T-helper 2 cell treated with Interferon-gamma antibody and Interleukin-4, amounts not matched to agents 100 ng/mL and 5 ng/mL, for 36 hours (primary cell): ENCODE measurements at regions not wholly inside any gene's neighbourhood (a gene's known extent, or its start where the extent isn't known, plus 50 kb on each side); places are given as distances from the start of the nearest gene placed in this dataset.

Experiments
- intact Hi-C: fragments of 100-400 bp; cut with micrococcal nuclease; formaldehyde crosslinking; loops from one replicate; pipeline ENCODE4 v1.15.1; 2023

DNA sequence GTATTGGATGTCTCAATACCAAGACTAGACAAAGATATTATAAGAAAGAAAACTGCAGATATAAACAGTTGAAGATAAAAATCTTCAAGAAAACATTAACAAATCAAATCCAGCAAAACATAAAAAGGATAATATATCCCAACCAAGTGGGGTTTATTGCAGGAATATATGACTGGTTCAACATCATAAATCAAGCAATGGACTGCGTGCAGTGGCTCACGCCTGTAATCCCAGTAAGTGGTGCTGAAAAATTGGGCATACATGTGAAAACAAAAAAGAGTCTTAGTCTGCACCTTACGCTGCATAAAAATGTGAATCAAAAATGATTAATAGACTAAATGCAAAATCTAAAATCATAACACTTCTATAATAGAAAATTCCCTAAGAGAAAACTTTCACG, 112.9 kb upstream of the PDE4B start:
- intact Hi-C loops: no loop called here

DNA sequence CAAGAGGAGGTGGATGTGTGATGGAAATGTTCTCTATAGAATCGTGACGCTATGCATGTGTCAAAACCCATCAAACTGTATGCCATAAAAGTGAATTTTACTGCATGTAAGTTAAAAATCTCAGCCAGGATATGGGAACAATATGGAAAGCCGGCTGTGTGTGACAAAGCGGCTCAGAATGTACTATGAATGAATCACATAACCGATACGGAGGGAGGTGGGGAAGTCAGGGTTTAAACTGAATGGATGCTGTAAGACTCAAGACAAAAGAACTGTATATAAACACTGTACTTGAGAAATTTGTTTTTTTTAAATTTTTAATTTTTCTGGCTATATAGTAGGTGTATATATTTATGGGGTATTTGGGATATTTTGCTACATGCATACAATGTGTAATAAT, 111.6 kb upstream of the PDE4B start:
- intact Hi-C loops: no loop called here

DNA sequence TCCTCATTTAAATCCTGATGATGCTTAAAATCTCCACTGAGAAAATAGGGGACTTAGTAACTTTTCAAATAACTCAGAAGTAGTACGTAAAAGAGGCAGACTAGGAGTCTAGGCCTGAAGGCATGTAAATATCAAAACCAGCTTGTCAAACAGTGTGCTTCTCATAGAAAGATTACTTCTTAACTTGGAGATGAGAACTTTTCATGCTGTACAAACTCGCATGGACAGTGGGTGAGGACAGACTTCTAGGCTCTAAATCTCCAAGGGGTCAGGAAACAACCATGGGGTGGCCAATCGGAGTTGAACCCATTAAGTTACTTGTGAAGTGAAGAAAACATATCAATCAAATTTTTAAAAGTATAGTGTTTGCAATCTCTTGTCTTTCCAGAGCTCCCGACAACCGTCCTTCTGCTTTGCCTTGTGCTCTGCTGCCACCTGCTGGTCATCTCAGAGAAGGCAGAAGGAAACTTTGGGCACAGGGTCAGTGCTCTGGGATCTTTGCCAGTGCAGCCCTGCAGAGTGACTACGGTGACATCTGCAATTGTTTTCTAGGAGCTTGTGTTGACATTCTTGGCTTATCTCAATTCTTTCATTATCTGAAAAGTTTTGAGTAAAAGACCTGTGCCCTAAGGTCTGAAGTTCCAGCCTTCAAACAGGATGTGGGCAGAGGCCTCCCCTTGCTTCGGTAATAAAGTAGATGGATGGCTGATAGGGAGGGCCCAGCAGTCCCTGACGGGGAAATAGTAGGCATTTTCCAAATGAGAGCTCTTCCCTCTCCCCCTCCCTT, 105.1 kb upstream of the PDE4B start:
- intact Hi-C loops: loop anchor here (1.0 to 2.0 kb wide), 5 partner anchors 256 to 1001 kb away; no protein-coding TSS in a partner anchor

DNA sequence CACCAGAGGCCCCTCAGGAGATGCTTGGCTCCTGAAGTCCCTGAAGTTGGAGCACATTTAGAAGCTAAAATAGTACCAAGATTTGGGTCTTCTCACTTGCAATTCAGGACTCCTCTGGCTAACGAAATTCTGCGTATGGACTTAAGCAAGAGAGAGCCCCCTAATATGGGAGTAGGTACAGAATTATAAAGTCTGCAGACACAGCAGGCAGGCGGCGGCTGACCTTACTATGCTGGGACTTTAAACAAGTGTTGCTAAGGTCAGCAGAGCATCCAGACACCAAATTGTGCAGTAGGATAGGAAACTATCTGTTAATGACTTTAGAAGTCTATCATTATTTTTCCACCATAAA, 104.5 kb upstream of the PDE4B start:
- intact Hi-C loops: no loop called here

DNA sequence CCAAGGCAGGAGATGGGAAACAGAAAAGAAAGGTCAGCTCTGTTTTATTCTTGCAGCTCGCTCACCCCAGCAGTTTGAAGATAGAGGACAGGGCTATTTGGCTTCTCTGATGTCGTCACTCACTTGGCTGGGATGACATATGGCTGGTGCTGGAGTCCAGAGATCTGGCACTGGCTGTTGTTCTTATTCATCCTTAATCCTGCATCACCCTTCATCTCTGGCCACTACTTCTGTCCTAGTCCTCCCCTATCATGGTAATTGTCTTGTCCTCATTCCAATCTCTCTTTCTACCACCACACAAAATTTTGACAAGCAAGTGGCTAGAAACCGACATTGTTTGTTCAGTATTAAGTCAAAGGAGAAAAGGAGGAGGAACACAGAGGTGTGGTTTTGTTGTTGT, 103.8 kb upstream of the PDE4B start:
- intact Hi-C loops: no loop called here

DNA sequence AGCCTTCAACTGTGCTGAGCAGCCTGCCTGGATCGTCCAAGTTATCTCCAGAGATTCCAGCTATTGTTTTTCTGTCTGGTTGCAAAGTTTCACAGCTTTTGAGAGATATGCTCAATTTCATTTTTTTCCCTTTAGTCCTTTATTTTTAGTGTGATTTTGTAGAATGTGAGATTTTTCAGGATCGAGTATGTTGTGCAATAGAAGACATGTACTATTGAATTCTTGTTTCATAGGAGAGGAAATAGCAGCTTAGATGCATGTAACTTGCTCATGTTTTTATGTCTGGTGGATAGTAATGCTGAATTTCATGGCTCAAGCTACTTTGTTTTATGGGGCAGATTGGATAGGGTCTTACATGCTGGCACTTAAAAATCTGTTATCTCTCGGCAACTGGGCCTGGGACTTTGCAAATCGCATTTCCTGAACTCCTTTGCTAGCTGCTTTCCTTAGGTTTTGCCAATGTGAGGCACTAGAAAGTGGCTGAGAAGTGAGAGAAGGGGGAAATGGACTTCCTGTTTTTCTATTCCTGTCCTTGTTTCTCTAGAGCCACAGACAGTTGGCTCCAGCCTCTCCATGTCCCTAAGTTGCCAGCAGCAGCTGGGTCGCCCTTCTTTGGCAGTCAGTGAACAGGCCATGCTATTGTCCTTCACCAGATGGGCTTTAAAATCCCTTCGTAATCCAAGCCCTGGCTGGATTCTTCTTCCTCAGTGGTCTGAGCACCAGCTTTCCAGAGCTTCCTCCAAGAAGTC, 101.4 kb upstream of the PDE4B start:
- intact Hi-C loops: no loop called here

DNA sequence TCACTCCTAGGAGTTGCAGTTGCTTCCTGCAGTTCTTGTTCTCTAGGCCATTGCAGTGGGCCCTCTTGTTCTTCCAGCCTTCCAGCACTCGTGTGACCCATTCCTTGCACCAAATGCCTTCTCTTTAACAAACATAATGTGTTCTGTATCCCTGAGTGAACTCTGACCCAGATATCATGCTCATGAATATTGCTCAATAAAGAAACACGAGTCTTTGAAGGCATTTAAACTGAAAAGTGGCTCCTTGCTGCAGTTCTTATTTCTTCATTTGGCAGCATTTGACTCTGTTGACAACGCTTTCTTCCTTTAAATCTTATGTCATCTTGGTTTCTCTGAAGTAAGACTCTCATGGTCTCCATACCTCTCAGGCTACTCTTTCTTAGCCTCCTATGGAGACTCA, 100.7 kb upstream of the PDE4B start:
- intact Hi-C loops: no loop called here

DNA sequence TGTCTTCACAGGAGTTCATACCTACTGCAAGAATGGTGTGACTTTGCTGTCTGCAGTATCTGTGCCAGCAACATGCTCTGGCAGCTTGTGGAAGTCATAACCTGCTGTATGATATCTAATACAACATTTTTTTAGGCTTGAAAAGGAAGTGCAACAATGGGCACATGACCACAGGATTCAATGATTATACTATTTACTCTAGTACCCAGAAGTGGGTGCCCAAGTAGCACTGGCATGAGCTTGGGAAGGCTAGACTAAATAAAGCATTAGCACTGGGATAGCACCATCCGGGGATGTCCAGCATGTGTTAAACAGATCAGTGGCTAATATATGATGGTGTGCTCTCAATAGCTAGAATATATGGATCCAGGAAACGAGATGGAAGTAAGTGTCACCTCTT, 98.6 kb upstream of the PDE4B start:
- intact Hi-C loops: no loop called here

DNA sequence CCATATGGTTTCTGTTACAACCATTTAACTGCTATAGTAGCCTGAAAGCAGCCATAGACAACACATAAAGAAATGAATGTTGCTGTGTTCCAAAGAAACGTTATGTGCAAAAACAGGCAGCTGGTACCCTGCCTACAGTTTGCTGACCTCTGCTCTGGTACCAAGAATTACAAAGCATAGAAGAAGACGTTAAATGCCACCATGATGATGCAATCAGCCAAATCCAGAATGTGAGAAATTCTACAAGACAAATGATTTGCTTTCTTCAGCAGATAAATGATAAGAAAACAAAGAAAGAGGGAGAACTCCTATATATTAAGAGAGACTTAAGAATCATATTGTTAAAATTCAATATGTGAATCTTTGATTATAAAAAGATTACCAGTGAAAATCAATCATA, 97.8 kb upstream of the PDE4B start:
- intact Hi-C loops: no loop called here

DNA sequence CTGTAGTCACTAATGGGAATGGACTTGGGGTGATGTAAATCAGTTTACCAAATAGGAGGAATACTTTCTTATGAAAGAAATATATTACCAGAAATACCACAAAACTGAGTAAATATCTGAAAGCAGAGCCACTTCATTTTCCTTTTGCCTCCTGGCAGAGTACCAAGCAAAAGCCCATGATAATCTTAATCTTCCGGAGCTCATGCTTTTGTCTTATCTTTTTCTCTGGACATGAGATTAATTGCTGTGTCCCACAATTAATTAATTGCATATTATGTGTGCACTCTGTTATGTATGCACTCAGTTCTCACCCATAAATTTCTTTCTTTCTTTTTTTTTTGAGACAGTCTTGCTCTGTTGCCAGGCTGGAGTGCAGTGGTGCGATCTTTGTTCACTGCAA, 94.1 kb upstream of the PDE4B start:
- intact Hi-C loops: no loop called here

DNA sequence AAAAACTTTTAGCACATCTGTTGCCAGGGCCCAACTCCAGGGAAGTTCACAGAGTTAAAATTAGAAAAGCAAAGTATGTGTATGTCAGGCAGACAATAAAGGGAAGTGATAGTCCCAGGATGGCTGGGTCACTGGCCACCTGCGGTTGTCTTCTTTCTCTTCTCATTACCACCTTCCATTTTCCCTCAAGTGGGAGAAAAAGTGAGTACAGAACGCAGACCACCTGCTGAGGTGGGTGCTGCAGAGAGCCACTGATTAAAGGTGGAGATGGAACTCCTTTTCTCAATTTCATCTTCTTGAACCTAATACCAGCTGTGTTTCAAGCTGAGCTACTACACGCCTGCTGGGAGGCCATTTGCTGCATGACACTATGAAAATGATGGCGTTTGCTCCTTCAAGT, 88.8 kb upstream of the PDE4B start:
- intact Hi-C loops: no loop called here

DNA sequence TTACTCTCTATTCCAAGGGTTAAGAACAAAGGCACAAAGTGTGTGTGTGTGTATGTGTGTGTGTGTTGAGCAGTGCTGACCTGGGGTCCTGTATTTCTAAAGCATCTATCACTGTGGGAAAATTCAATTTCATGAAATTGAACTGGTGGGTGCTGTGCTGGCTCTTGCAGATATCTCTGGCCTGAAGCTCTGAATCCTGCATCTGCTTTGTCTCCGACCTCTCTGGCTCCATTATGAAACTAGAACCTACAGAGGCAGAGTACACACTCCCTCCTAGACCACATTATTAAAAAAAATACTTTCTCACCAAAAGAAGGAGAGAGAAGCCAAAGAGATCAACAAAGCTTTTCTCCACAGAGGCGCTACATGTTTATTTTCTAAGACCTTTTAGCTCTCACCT, 88.4 kb upstream of the PDE4B start:
- intact Hi-C loops: no loop called here

DNA sequence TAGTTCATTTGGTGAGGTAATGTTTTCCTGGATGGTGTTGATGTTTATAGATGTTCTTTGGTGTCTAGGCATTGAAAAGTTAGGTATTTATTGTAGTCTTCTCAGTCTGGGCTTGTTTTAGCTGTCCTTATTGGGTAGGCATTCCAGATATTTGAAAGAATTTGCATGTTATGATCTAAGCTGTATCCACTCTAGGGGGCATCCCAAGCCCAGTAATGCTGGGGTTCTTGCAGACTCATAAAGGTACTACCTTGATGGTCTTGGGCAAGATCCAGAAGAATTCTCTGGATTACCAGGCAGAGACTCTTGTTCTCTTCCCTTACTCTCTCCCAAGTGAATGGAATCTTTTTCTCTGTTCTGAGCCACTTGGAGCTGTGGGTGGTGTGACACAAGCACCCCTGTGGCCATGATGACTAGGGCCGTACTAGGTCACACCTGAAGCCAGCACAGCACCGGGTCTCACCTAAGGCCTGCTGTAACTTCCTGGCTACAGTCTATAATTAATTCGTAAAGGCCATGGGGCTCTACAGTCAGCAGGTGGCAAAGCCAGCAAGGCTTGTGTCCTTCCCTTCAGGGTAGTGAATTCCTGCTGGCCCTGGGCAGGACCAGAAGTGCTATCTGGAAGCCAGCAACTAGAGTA, 74.8 kb upstream of the PDE4B start:
- intact Hi-C loops: no loop called here

DNA sequence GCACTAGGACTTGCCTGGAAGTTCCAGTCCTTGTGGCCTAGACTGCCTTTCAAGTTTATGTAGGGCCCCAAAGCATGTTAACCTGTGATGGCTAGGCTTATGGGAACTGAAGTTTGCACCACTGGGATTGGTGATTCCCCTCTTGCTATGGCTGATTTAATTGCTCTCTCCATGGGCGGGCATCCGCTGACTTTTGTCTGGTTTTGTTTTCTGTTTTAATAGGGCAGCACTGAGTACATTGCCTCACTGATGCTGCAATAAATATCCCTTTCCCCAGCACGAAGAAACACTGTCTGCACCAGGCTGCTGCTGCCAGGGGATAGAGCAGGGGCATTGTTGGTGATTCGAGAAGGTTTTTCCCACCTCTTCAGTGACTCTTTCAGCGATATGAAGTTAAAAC, 73.3 kb upstream of the PDE4B start:
- intact Hi-C loops: no loop called here

DNA sequence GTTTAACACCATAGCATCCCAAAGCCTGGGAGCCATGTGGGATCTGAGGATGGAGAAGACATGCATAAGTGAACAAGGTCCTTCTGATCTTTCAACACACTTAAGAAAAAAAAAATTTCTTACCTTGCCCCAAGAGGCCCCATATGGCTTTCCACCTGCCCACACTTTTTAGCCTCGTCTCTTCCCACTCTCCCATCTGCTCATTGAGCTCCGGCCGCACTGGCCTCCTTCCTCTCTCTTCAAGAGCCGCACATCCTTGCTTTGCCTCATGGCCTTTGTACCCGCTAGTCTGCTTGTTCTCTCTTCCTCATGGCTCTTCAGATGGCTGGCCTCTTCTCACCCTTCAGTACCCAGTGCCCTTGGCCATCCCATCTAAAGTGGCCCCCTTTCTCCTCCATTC, 70.2 kb upstream of the PDE4B start:
- intact Hi-C loops: no loop called here

DNA sequence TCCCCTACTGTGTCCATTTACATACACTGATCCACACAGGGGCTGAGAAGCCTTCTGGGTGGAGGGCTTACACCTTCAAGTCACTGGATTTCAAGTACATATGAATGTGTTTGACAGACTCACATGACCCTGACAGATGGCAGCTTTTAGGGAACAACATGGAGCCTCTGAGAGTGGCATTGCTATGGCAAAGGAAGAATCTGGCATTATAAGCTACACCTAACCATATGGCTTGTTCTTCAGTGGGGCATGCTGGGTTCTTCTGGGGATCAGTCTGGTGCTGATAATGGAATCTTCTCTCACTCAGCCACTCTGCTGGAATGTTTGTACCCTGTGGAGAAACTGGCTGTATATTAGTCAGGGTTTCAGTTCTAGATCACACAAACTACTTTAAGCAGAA, 68.5 kb upstream of the PDE4B start:
- intact Hi-C loops: no loop called here

DNA sequence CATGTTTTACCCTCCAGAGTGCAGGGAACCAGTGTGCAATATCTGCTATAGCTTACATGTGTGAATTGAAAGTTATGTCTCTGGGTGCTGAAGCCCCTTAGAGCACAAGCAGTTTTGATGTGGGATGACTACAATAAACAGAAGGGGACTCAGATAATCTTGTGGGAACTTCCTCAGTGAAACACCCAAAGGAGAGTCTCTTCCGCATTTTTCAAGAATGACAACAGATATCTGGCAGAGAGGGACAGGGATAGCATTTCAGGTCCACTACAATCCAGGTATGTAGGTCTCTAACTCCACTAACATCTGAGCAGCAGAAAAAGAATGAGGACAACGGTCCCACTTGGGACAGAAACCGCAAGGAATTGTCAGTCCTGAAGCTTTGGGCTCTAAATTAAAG, 67.6 kb upstream of the PDE4B start:
- intact Hi-C loops: no loop called here

DNA sequence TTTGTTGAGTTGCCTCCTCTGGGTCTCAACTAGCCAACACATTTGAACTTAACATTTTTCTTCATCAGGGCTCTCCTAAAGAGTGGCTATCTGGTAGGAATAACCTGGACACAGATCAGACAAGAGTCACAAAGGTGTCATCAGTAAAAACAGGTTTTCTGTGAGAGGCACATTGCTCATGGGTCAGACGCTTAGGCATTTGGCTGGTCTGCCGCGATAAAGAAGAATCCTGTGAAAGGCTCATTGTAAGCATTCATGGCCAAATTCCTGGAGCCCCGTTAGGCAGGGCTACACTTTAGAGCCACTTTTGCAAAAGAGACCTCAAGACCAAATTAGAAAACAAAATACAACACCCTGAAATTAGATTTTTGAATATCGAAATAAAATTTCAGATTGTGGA, 64.2 kb upstream of the PDE4B start:
- intact Hi-C loops: no loop called here

DNA sequence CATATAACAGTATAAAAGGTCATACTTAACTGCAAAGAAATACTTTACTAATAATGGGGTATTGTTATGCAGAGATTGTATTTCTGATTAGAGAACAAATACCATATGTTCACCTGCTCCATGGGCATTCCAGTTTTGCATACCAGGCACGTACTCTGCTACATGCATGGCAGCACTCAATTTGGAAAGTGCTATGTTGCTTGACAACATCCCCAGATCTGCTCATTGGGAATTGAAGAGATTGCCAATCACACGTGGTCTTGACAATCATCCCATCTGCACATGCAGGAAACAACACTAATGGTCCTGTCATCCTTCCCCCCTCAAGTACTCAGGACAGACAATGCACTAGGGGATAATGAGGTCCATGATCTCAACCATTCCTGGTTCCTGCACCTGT, 63.4 kb upstream of the PDE4B start:
- intact Hi-C loops: no loop called here

DNA sequence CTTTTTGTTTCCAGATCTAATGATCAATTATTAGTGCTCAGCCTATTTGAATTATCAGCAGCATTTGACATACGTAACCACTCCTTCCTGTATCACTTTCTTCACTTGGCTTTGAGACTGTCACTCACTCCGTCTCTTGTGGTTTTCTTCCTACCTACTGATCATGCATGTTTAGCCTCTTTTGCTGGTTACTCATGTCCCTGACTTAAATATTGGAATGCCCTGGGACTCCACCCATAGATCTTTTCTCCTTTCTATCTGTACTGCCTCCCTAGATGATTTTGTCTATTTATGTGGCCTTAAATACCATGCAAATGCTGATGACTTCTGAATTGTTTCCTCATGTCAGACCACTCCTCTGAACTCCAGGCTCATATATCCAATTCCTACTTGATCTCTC, 57.7 kb upstream of the PDE4B start:
- intact Hi-C loops: no loop called here

DNA sequence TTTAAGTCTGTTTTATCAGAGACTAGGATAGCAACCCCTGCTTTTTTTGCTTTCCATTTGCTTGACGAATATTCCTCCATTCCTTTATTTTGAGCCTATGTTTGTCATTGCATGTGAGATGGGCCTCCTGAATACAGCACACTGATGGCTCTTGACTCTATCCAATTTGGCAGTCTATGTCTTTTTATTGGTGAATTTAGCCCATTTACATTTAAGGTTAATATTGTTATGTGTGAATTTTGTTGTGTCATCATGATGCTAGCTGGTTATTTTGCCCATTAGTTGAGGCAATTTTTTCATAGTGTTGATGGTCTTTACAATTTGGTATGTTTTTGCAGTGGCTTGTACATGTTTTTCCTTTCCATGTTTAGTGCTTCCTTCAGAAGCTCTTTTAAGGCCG, 50.7 kb upstream of the PDE4B start:
- intact Hi-C loops: no loop called here
